Left ventricle myocardium superior (tissue), 1 donor: ENCODE measurements at regions not wholly inside any gene's neighbourhood (a gene's known extent, or its start where the extent isn't known, plus 50 kb on each side); places are given as distances from the start of the nearest gene placed in this dataset.

ENCODE experiments used
- ATAC-seq: fragments of 200-7000 bp; cut with Tn5 transposase; one replicate; pipeline ENCODE4 v1.9.1; 2020; ENCODE audit warnings: mild to moderate bottlenecking, moderate library complexity
- DNase-seq: peaks from one replicate; pipeline ENCODE4 v3.0.0-alpha.2; 2020
- intact Hi-C: fragments of 100-400 bp; cut with micrococcal nuclease; formaldehyde crosslinking; loops from one replicate; pipeline ENCODE4 v1.11.0; 2022
- donor health status: DM: no; HTN: yes; CAD: no; lungs with severe emphysema.

- intact Hi-C loops = no loop called here
- ATAC-seq = peak; percentile 56
- no peak for DNase-seq
These were observed 737.1 kb downstream of the DHX35 start for GRCh38 chr20:39699166-39699725.

- intact Hi-C loops = no loop called here
- DNase-seq (no peak), ATAC-seq (peak; percentile 43)
These were observed 736.6 kb downstream of the DHX35 start for GRCh38 chr20:39698752-39699151.

GRCh38 chr20:39691151-39691862 lies 729.2 kb downstream of the DHX35 start:
- intact Hi-C loops = no loop called here
- DNase-seq (no peak), ATAC-seq (no peak)

GRCh38 chr20:39676857-39677391 lies 714.8 kb downstream of the DHX35 start:
- intact Hi-C loops = no loop called here
- DNase-seq (no peak), ATAC-seq (no peak)

GRCh38 chr20:39676241-39676640 lies 714.1 kb downstream of the DHX35 start:
- DNase-seq (no peak), ATAC-seq (no peak)
- intact Hi-C loops = no loop called here

- intact Hi-C loops = no loop called here
- DNase-seq (no peak), ATAC-seq (no peak)
These were observed 712.7 kb downstream of the DHX35 start for GRCh38 chr20:39674842-39675241.

GRCh38 chr20:39670988-39671387 lies 708.8 kb downstream of the DHX35 start:
- DNase-seq = no peak
- intact Hi-C loops = no loop called here
- ATAC-seq = no peak

GRCh38 chr20:39669659-39670058 lies 707.5 kb downstream of the DHX35 start:
- intact Hi-C loops = no loop called here
- DNase-seq = no peak
- ATAC-seq = no peak

GRCh38 chr20:39668038-39668437 lies 705.9 kb downstream of the DHX35 start:
- intact Hi-C loops = no loop called here
- ATAC-seq = no peak
- no peak for DNase-seq

GRCh38 chr20:39661833-39662232 lies 699.7 kb downstream of the DHX35 start:
- intact Hi-C loops = no loop called here
- ATAC-seq (no peak), DNase-seq (no peak)

GRCh38 chr20:39660965-39661364 lies 698.8 kb downstream of the DHX35 start:
- DNase-seq (no peak), ATAC-seq (no peak)

GRCh38 chr20:39660226-39660625 lies 698.1 kb downstream of the DHX35 start:
- no peak for DNase-seq
- ATAC-seq = no peak
- intact Hi-C loops = no loop called here

More at GRCh38 chr20:39660965-39661364, 698.8 kb downstream of the DHX35 start:
- intact Hi-C loops = no loop called here

GRCh38 chr20:39658662-39659409 lies 696.7 kb downstream of the DHX35 start:
- no peak for ATAC-seq
- no peak for DNase-seq
- intact Hi-C loops = no loop called here

- no peak for ATAC-seq
- intact Hi-C loops = no loop called here
- DNase-seq = no peak
These were observed 692.0 kb downstream of the DHX35 start for GRCh38 chr20:39654171-39654570.

- ATAC-seq (no peak), DNase-seq (no peak)
- intact Hi-C loops = no loop called here
These were observed 689.6 kb downstream of the DHX35 start for GRCh38 chr20:39651645-39652325.

GRCh38 chr20:39646874-39647413 lies 684.8 kb downstream of the DHX35 start:
- DNase-seq (no peak), ATAC-seq (no peak)
- intact Hi-C loops = no loop called here

GRCh38 chr20:39645131-39645530 lies 683.0 kb downstream of the DHX35 start:
- DNase-seq (no peak), ATAC-seq (no peak)
- intact Hi-C loops = no loop called here

- no peak for DNase-seq
- intact Hi-C loops = no loop called here
- no peak for ATAC-seq
These were observed 681.1 kb downstream of the DHX35 start for GRCh38 chr20:39643292-39643691.

GRCh38 chr20:39641423-39641822 lies 679.3 kb downstream of the DHX35 start:
- intact Hi-C loops = no loop called here
- ATAC-seq = no peak

More at GRCh38 chr20:39641423-39641822, 679.3 kb downstream of the DHX35 start:
- no peak for DNase-seq
